ENCODE measurements at regions not wholly inside any gene's neighbourhood (a gene's known extent, or its start where the extent isn't known, plus 50 kb on each side); places are given as distances from the start of the nearest gene placed in this dataset.

DNA sequence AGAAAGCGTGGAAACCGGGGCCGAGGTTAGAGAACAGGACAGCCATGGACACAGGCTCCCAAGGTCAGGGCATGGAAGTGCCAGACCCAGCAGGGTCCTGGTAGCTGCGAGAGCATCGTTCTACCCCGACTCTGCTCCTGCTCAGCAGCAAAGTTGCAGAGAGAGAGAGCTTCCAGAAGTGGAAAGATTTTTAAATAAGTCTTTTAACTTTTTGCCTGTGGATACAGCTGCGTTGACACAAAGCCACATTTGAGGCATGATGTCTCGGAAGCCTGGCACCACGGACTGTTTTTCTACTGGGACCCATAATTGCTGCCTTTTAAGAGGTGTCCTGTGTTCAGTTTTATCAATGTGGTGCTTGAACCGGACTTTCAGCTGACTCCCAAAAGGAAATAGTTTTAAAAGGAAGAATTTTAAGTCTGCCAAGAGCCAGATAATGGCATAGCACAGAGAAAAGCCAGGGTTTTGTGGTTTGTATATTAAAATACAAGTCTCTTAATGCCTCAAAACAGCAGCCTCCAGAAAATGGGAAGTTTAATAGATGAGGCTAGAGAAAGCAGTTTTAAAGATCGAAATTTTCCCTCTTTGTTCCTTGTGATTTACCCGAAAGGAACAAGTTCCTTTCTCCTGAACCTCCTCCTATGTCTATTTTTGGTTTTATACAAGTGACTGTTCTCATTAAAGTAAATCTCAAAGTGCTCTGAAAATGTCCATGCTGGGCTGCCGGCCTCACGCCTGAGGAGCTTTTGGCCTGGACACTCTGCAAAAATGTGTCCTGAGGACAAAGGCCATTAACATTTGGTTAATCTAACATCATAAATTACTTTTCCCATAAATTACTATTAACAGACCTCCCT lies 91.5 kb downstream of the RIN2 start (continued):
- TF ChIP-seq ZNF16 (tag by site-specific recombination; IDR thresholded peaks at IDR 0.05; ENCODE audit: low read depth) (no peak), ZNF629 (tag by site-specific recombination; IDR thresholded peaks at IDR 0.05) (no peak), SP7 (tag by site-specific recombination; IDR thresholded peaks at IDR 0.05) (no peak), KLF7 (tag by site-specific recombination; IDR thresholded peaks at IDR 0.05; ENCODE audit: borderline replicate concordance) (no peak)

GRCh38 chr20:19850198-19850533 lies 92.1 kb downstream of the RIN2 start:
- Histone ChIP-seq H3K36me3 (ENCODE audit: control insufficient read depth in 2 of 2, insufficient read depth in 1 of 2, low read length in 2 of 2) (no peaks in the 10 kb centered on the region), H3K27ac (ENCODE audit: extremely low read depth, low read depth, low read length) (no peak overlapping the region), H3K9me3 (ENCODE audit: control insufficient read depth, insufficient read depth, low read depth, low read length) (no peaks in the 10 kb centered on the region), H3K4me3 (ENCODE audit: low read depth, low read length) (no peak overlapping the region), H3K4me1 (ENCODE audit: control insufficient read depth, insufficient read depth, low read length) (no peaks in the 10 kb centered on the region)
- ChIA-PET CTCF (no interaction called here), POLR2A (no interaction called here)
- no peak for TF ChIP-seq ZNF792 (tag by site-specific recombination; IDR thresholded peaks at IDR 0.05)
- no peak for TF ChIP-seq ZNF416 (tag by site-specific recombination; IDR thresholded peaks at IDR 0.05)
- no peak for TF ChIP-seq ZNF785 (tag by site-specific recombination; IDR thresholded peaks at IDR 0.05)
- no peak for TF ChIP-seq OSR2 (tag by site-specific recombination; IDR thresholded peaks at IDR 0.05)
- no peak for TF ChIP-seq CTCF (tag by site-specific recombination; IDR thresholded peaks at IDR 0.05)
- no peak for TF ChIP-seq MZF1 (tag by site-specific recombination; IDR thresholded peaks at IDR 0.05; ENCODE audit: borderline replicate concordance)
- TF ChIP-seq ZNF664 (tag by site-specific recombination; IDR thresholded peaks at IDR 0.05): no peak
- TF ChIP-seq, protein P1, sequence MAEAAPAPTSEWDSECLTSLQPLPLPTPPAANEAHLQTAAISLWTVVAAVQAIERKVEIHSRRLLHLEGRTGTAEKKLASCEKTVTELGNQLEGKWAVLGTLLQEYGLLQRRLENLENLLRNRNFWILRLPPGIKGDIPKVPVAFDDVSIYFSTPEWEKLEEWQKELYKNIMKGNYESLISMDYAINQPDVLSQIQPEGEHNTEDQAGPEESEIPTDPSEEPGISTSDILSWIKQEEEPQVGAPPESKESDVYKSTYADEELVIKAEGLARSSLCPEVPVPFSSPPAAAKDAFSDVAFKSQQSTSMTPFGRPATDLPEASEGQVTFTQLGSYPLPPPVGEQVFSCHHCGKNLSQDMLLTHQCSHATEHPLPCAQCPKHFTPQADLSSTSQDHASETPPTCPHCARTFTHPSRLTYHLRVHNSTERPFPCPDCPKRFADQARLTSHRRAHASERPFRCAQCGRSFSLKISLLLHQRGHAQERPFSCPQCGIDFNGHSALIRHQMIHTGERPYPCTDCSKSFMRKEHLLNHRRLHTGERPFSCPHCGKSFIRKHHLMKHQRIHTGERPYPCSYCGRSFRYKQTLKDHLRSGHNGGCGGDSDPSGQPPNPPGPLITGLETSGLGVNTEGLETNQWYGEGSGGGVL (tag by site-specific recombination; IDR thresholded peaks at IDR 0.05): no peak
- no peak for TF ChIP-seq ZBTB17 (tag by site-specific recombination; IDR thresholded peaks at IDR 0.05)
- no peak for TF ChIP-seq KLF9 (tag by site-specific recombination; IDR thresholded peaks at IDR 0.05; ENCODE audit: low read depth)
- TF ChIP-seq, protein P2, sequence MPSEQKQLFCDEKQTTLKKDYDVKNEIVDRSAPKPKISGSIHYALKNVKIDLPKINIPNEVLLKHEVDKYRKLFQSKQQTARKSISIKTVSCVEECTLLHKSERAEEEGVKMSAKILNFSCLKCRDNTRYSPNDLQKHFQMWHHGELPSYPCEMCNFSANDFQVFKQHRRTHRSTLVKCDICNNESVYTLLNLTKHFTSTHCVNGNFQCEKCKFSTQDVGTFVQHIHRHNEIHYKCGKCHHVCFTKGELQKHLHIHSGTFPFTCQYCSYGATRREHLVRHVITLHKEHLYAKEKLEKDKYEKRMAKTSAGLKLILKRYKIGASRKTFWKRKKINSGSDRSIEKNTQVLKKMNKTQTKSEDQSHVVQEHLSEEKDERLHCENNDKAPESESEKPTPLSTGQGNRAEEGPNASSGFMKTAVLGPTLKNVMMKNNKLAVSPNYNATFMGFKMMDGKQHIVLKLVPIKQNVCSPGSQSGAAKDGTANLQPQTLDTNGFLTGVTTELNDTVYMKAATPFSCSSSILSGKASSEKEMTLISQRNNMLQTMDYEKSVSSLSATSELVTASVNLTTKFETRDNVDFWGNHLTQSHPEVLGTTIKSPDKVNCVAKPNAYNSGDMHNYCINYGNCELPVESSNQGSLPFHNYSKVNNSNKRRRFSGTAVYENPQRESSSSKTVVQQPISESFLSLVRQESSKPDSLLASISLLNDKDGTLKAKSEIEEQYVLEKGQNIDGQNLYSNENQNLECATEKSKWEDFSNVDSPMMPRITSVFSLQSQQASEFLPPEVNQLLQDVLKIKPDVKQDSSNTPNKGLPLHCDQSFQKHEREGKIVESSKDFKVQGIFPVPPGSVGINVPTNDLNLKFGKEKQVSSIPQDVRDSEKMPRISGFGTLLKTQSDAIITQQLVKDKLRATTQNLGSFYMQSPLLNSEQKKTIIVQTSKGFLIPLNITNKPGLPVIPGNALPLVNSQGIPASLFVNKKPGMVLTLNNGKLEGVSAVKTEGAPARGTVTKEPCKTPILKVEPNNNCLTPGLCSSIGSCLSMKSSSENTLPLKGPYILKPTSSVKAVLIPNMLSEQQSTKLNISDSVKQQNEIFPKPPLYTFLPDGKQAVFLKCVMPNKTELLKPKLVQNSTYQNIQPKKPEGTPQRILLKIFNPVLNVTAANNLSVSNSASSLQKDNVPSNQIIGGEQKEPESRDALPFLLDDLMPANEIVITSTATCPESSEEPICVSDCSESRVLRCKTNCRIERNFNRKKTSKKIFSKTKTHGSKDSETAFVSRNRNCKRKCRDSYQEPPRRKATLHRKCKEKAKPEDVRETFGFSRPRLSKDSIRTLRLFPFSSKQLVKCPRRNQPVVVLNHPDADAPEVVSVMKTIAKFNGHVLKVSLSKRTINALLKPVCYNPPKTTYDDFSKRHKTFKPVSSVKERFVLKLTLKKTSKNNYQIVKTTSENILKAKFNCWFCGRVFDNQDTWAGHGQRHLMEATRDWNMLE (tag by site-specific recombination; conservative IDR thresholded peaks at IDR 0.05; ENCODE audit: low read depth): no peak
- TF ChIP-seq, protein P3, sequence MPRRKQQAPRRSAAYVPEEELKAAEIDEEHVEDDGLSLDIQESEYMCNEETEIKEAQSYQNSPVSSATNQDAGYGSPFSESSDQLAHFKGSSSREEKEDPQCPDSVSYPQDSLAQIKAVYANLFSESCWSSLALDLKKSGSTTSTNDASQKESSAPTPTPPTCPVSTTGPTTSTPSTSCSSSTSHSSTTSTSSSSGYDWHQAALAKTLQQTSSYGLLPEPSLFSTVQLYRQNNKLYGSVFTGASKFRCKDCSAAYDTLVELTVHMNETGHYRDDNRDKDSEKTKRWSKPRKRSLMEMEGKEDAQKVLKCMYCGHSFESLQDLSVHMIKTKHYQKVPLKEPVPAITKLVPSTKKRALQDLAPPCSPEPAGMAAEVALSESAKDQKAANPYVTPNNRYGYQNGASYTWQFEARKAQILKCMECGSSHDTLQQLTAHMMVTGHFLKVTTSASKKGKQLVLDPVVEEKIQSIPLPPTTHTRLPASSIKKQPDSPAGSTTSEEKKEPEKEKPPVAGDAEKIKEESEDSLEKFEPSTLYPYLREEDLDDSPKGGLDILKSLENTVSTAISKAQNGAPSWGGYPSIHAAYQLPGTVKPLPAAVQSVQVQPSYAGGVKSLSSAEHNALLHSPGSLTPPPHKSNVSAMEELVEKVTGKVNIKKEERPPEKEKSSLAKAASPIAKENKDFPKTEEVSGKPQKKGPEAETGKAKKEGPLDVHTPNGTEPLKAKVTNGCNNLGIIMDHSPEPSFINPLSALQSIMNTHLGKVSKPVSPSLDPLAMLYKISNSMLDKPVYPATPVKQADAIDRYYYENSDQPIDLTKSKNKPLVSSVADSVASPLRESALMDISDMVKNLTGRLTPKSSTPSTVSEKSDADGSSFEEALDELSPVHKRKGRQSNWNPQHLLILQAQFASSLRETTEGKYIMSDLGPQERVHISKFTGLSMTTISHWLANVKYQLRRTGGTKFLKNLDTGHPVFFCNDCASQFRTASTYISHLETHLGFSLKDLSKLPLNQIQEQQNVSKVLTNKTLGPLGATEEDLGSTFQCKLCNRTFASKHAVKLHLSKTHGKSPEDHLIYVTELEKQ (tag by site-specific recombination; IDR thresholded peaks at IDR 0.05; ENCODE audit: borderline replicate concordance): no peak
- TF ChIP-seq ZNF585B (tag by site-specific recombination; IDR thresholded peaks at IDR 0.05): no peak

Data from HEK293 (cell line).